ENCODE measurements at regions not wholly inside any gene's neighbourhood (a gene's known extent, or its start where the extent isn't known, plus 50 kb on each side); places are given as distances from the start of the nearest gene placed in this dataset.

DNA sequence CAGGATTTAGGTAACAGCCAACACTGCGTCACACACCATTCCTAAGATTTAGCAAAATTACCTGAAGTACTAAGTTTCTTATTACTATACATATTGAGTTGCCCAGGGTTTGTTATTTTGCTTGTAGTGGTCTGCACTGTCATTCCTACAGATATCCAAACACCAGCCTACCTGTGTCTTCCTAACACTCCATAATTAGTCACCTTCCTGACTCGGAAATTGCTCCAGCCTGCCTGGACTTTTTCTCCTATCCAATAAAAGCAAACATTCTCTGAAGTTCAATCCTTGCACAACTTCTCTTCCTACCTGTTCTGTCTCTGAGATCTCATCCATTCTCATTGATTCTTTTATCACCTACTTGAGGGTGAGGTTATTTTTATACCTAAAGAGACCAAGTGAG, 243.9 kb downstream of the NR2F1-AS1 start:
- Histone ChIP-seq H3K4me3 (ENCODE audit: low read length) (no peak overlapping the region), H3K27ac (ENCODE audit: low read length) (no peak overlapping the region), H3K4me1 (ENCODE audit: control insufficient read depth, insufficient read depth, low read length) (no peaks in the 10 kb centered on the region), H3K36me3 (ENCODE audit: control insufficient read depth, insufficient read depth, low read length) (no peaks in the 10 kb centered on the region), H3K27me3 (ENCODE audit: control insufficient read depth, insufficient read depth, low read length) (no peaks in the 10 kb centered on the region), H3K9me3 (ENCODE audit: control insufficient read depth, insufficient read depth, low read length) (no peaks in the 10 kb centered on the region)
- peaks cover 5 to 9% of the 10 kb centered on the region in 2 donors for H3K9me3 Mint-ChIP-seq
- no peak overlapping the region for H3K4me3 Mint-ChIP-seq
- intact Hi-C loops (cut with micrococcal nuclease) = no loop called here
- no peak for DNase-seq
- no peak for ATAC-seq
- TF ChIP-seq, protein P1, sequence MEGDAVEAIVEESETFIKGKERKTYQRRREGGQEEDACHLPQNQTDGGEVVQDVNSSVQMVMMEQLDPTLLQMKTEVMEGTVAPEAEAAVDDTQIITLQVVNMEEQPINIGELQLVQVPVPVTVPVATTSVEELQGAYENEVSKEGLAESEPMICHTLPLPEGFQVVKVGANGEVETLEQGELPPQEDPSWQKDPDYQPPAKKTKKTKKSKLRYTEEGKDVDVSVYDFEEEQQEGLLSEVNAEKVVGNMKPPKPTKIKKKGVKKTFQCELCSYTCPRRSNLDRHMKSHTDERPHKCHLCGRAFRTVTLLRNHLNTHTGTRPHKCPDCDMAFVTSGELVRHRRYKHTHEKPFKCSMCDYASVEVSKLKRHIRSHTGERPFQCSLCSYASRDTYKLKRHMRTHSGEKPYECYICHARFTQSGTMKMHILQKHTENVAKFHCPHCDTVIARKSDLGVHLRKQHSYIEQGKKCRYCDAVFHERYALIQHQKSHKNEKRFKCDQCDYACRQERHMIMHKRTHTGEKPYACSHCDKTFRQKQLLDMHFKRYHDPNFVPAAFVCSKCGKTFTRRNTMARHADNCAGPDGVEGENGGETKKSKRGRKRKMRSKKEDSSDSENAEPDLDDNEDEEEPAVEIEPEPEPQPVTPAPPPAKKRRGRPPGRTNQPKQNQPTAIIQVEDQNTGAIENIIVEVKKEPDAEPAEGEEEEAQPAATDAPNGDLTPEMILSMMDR (IDR thresholded peaks at IDR 0.05) = no peak
- H3K27me3 Mint-ChIP-seq (ENCODE audit: low read depth in 2 of 2) = no peaks in the 10 kb centered on the region
- H3K36me3 Mint-ChIP-seq = no peaks in the 10 kb centered on the region
- H3K4me1 Mint-ChIP-seq = no peaks in the 10 kb centered on the region
- H3K27ac Mint-ChIP-seq = no peak overlapping the region
- 77% methylated on average over 1 of the region's 2 CpGs for WGBS (ENCODE audit: insufficient coverage)

DNA sequence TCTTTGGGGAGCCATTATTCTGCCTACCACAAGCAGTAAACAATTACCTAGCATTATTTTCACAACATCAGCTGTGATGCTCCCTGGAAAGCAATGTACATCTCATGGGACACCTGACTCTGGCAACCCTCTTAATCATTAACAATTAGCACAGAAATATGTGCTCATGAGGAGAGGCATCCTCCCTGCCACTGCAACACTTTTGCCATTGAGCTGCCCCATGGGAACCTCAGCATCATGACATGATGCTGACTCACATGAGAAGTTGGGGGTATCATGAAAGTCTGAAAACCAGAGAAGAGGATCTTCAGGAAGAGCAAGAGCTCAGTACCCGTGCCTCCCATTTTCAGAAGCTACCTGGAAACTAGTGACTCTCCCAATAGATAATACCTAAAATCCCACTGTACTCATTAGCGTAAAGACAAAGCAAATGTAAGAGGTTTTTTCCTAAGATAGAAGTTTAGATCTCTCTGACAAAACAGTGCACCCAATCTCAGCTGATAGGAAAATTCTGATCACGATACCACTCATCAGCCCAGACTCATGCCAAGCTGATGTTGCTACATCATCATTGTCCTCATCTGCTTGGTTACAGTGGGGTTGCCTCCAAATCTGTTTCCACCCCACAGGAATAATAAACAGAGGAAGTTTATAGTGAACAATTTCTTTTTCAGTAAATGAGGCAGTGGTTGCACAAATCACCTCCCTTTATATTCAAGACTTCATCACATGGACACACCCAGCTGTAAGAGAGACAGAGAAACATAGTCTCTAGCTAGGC, 244.5 kb downstream of the NR2F1-AS1 start:
- Histone ChIP-seq H3K9me3 (ENCODE audit: control insufficient read depth, insufficient read depth, low read length) (no peaks in the 10 kb centered on the region), H3K27me3 (ENCODE audit: control insufficient read depth, insufficient read depth, low read length) (no peaks in the 10 kb centered on the region), H3K4me3 (ENCODE audit: low read length) (no peak overlapping the region), H3K4me1 (ENCODE audit: control insufficient read depth, insufficient read depth, low read length) (no peaks in the 10 kb centered on the region), H3K36me3 (ENCODE audit: control insufficient read depth, insufficient read depth, low read length) (no peaks in the 10 kb centered on the region), H3K27ac (ENCODE audit: low read length) (no peak overlapping the region)
- no peak overlapping the region for H3K4me3 Mint-ChIP-seq
- ATAC-seq = no peak
- peaks cover 5 to 9% of the 10 kb centered on the region in 2 donors for H3K9me3 Mint-ChIP-seq
- no peak overlapping the region for H3K27ac Mint-ChIP-seq
- TF ChIP-seq, protein P1 (IDR thresholded peaks at IDR 0.05) = no peak
- intact Hi-C loops (cut with micrococcal nuclease) = no loop called here
- 78% methylated on average over 3 of the region's 3 CpGs for WGBS (ENCODE audit: insufficient coverage)
- no peaks in the 10 kb centered on the region for H3K36me3 Mint-ChIP-seq
- H3K27me3 Mint-ChIP-seq (ENCODE audit: low read depth in 2 of 2) = no peaks in the 10 kb centered on the region
- H3K4me1 Mint-ChIP-seq = no peaks in the 10 kb centered on the region
- DNase-seq = no peak

DNA sequence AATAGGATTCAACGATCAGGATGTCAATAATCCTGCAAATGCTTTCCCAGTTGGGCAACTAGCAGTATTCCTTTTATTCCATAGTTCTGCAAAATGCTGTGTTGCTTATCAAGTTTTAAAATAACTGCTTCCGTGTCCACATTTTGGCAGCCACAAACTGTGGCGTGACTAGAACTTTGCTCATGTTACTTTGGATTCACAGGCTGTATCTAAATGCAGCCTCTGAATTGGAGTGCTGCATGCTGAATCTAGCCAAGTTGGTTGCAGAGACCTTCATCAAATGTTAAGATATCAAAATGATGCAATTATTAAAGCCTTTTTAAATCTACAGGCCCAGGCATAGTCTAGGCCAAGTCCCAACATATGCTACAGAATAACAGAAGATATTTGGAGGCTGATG, 249.2 kb downstream of the NR2F1-AS1 start:
- TF ChIP-seq, protein P1 (IDR thresholded peaks at IDR 0.05) = no peak
- DNase-seq (no peak), ATAC-seq (no peak)
- Mint-ChIP-seq H3K27me3 (ENCODE audit: low read depth in 2 of 2) (no peaks in the 10 kb centered on the region), H3K27ac (no peak overlapping the region), H3K36me3 (no peaks in the 10 kb centered on the region), H3K4me3 (no peak overlapping the region), H3K9me3 (peaks cover 7 to 8% of the 10 kb centered on the region in 2 donors), H3K4me1 (no peaks in the 10 kb centered on the region)
- Histone ChIP-seq H3K27me3 (ENCODE audit: control insufficient read depth, insufficient read depth, low read length) (no peaks in the 10 kb centered on the region), H3K4me1 (ENCODE audit: control insufficient read depth, insufficient read depth, low read length) (no peaks in the 10 kb centered on the region), H3K27ac (ENCODE audit: low read length) (no peak overlapping the region), H3K4me3 (ENCODE audit: low read length) (no peak overlapping the region), H3K9me3 (ENCODE audit: control insufficient read depth, insufficient read depth, low read length) (no peaks in the 10 kb centered on the region), H3K36me3 (ENCODE audit: control insufficient read depth, insufficient read depth, low read length) (no peaks in the 10 kb centered on the region)
- WGBS (ENCODE audit: insufficient coverage) = 76% methylated on average over 3 of the region's 3 CpGs
- intact Hi-C loops (cut with micrococcal nuclease) = no loop called here

DNA sequence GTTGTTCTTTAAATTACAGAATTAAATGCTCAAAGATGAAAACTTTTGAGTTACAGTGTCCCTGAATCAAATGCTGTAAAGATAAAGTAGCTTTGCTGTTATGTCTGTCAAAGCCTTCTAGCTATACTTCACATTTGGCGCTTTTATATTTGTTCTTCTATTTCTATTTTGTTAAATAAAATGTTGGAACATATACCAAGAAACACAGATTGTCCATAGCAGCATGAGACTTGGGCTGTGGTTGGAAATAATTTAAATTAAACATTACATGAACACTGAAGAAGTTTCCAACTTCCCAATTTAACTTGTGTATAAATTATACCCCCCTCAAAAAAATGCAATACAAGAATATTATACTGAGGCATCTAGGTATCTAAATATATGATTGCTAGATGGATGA, 249.8 kb downstream of the NR2F1-AS1 start:
- no peaks in the 10 kb centered on the region for H3K36me3 Mint-ChIP-seq
- no CpG with 5 or more reads among the region's 1 CpG for WGBS (ENCODE audit: insufficient coverage)
- no peak overlapping the region for H3K4me3 Mint-ChIP-seq
- H3K9me3 Mint-ChIP-seq = peaks cover 8 to 9% of the 10 kb centered on the region in 2 donors
- intact Hi-C loops (cut with micrococcal nuclease) = no loop called here
- no peak overlapping the region for H3K4me3 ChIP-seq (ENCODE audit: low read length)
- H3K9me3 ChIP-seq (ENCODE audit: control insufficient read depth, insufficient read depth, low read length) = no peaks in the 10 kb centered on the region
- no peak for ATAC-seq
- TF ChIP-seq, protein P1 (IDR thresholded peaks at IDR 0.05) = no peak
- no peaks in the 10 kb centered on the region for H3K27me3 ChIP-seq (ENCODE audit: control insufficient read depth, insufficient read depth, low read length)
- DNase-seq = no peak
- no peaks in the 10 kb centered on the region for H3K36me3 ChIP-seq (ENCODE audit: control insufficient read depth, insufficient read depth, low read length)
- H3K27ac Mint-ChIP-seq = no peak overlapping the region
- no peak overlapping the region for H3K27ac ChIP-seq (ENCODE audit: low read length)
- H3K4me1 ChIP-seq (ENCODE audit: control insufficient read depth, insufficient read depth, low read length) = no peaks in the 10 kb centered on the region
- H3K4me1 Mint-ChIP-seq = no peaks in the 10 kb centered on the region
- no peaks in the 10 kb centered on the region for H3K27me3 Mint-ChIP-seq (ENCODE audit: low read depth in 2 of 2)
